IMR-90 (cell line): ENCODE measurements at regions not wholly inside any gene's neighbourhood (a gene's known extent, or its start where the extent isn't known, plus 50 kb on each side); places are given as distances from the start of the nearest gene placed in this dataset.

Experiments
- ATAC-seq: fragments of 200-7000 bp; cut with Tn5 transposase; 2 replicates; pipeline ENCODE4 v1.9.1; 2020; ENCODE audit warnings: low read depth, mild to moderate bottlenecking, moderate library complexity
- BruUV-seq: library from RNA; stranded (reverse); fragments of 400-500 nt; replicated peaks from 2 replicates; lab custom pipeline; 2021; lab: Mats Ljungman, UMichigan
- CTCF ChIA-PET: fragments of 300-600 bp; formaldehyde crosslinking; extraction: SDS; loops from one replicate; lab custom pipeline; 2021; ENCODE audit warnings: antibody characterized with exemption; lab: Yijun Ruan, JAX
- POLR2A ChIA-PET: fragments of 300-600 bp; sonication (Branson Sonifier 250); formaldehyde crosslinking; loops from one replicate; lab custom pipeline; 2022; ENCODE audit warnings: antibody characterized with exemption; ENCODE audit not compliant: unreplicated experiment; lab: Charles Lee
- DNase-seq: peaks from one replicate; pipeline ENCODE4 v3.0.0; 2013
- H2AFZ ChIP-seq: replicated peaks from 2 replicates; pipeline ENCODE3; 2013; ENCODE audit warnings: low read length, mild to moderate bottlenecking; ENCODE audit not compliant: poor library complexity
- H2AK5ac ChIP-seq: 2 replicates; pipeline ENCODE4 v1.6.1; 2013; ENCODE audit warnings: low read depth, low read length, inconsistent platforms
- H2AK9ac ChIP-seq: replicated peaks from 2 replicates; pipeline ENCODE3; 2013; ENCODE audit warnings: mild to moderate bottlenecking, low read depth, low read length, moderate library complexity; ENCODE audit not compliant: poor library complexity
- H2BK120ac ChIP-seq: 2 replicates; pipeline ENCODE4 v1.6.1; 2013; ENCODE audit warnings: low read depth, low read length, inconsistent platforms
- H2BK15ac ChIP-seq: 3 replicates; pipeline ENCODE4 v1.6.1; 2013; ENCODE audit warnings: low read depth, low read length, inconsistent platforms
- H2BK20ac ChIP-seq: 2 replicates; pipeline ENCODE4 v1.6.1; 2013; ENCODE audit warnings: low read depth, mild to moderate bottlenecking, inconsistent platforms, low read length, moderate library complexity
- H2BK5ac ChIP-seq: 2 replicates; pipeline ENCODE4 v1.6.1; 2013; ENCODE audit warnings: mild to moderate bottlenecking, low read depth, low read length, inconsistent platforms; ENCODE audit not compliant: poor library complexity, severe bottlenecking
- H3K14ac ChIP-seq: replicated peaks from 2 replicates; pipeline ENCODE4 v1.6.1; 2013; ENCODE audit warnings: low read depth, low read length, inconsistent platforms
- H3K18ac ChIP-seq: 2 replicates; pipeline ENCODE4 v1.6.1; 2013; ENCODE audit warnings: low read depth, low read length, control low read depth
- H3K23ac ChIP-seq: 2 replicates; pipeline ENCODE4 v1.6.1; 2013; ENCODE audit warnings: low read depth, low read length, inconsistent platforms
- H3K27ac ChIP-seq: 2 replicates; pipeline ENCODE4 v1.5.1; 2013; ENCODE audit warnings: mild to moderate bottlenecking, control low read depth, low read length; ENCODE audit not compliant: insufficient read depth
- H3K27me3 ChIP-seq: 2 replicates; pipeline ENCODE4 v1.6.1; 2013; ENCODE audit warnings: low read length; ENCODE audit not compliant: control insufficient read depth, insufficient read depth
- H3K36me3 ChIP-seq: 2 replicates; pipeline ENCODE4 v1.6.1; 2013; ENCODE audit warnings: low read length, mixed read lengths; ENCODE audit not compliant: control insufficient read depth, insufficient read depth
- H3K4ac ChIP-seq: 2 replicates; pipeline ENCODE4 v1.6.1; 2013; ENCODE audit warnings: low read depth, low read length, inconsistent platforms
- H3K4me1 ChIP-seq: 2 replicates; pipeline ENCODE4 v1.6.1; 2013; ENCODE audit warnings: low read length, mixed read lengths; ENCODE audit not compliant: control insufficient read depth, insufficient read depth
- H3K4me2 ChIP-seq: 2 replicates; pipeline ENCODE4 v1.6.1; 2013; ENCODE audit warnings: low read depth, mild to moderate bottlenecking, control low read depth, low read length, moderate library complexity
- H3K4me3 ChIP-seq: 2 replicates; pipeline ENCODE4 v1.5.1; 2013; ENCODE audit warnings: low read depth, mild to moderate bottlenecking, control low read depth, low read length, moderate library complexity; ENCODE audit not compliant: insufficient read depth
- H3K56ac ChIP-seq: 2 replicates; pipeline ENCODE4 v1.6.1; 2013; ENCODE audit warnings: low read length, inconsistent platforms; ENCODE audit not compliant: insufficient read depth; ENCODE audit errors: extremely low read depth
- H3K79me1 ChIP-seq, 2 experiments: 2 replicates each; pipeline ENCODE4 v1.6.1; 2013; ENCODE audit warnings: low read length in 2 of 2, inconsistent platforms in 1 of 2, low read depth in 1 of 2
- H3K9ac ChIP-seq: 2 replicates; pipeline ENCODE4 v1.6.1; 2013; ENCODE audit warnings: low read depth, low read length, control low read depth
- H3K9me1 ChIP-seq: 2 replicates; pipeline ENCODE4 v1.6.1; 2013; ENCODE audit warnings: low read length, inconsistent platforms; ENCODE audit not compliant: insufficient read depth
- H3K9me3 ChIP-seq: 2 replicates; pipeline ENCODE4 v1.6.1; 2013; ENCODE audit warnings: low read length; ENCODE audit not compliant: control insufficient read depth, insufficient read depth
- H4K20me1 ChIP-seq: 2 replicates; pipeline ENCODE4 v1.6.1; 2013; ENCODE audit warnings: low read length, inconsistent platforms; ENCODE audit not compliant: insufficient read depth
- H4K5ac ChIP-seq: 2 replicates; pipeline ENCODE4 v1.6.1; 2013; ENCODE audit warnings: mild to moderate bottlenecking, low read depth, low read length, control low read depth
- H4K8ac ChIP-seq, 2 experiments: 2 replicates each; pipeline ENCODE4 v1.6.1; 2013; ENCODE audit warnings: low read depth in 2 of 2, low read length in 2 of 2, control low read depth in 1 of 2, inconsistent platforms in 1 of 2
- H4K91ac ChIP-seq: 2 replicates; pipeline ENCODE4 v1.6.1; 2013; ENCODE audit warnings: low read depth, low read length, inconsistent platforms; ENCODE audit not compliant: insufficient read depth
- FOS ChIP-seq: fragments of 150-350 bp; IDR thresholded peaks from 2 replicates; pipeline ENCODE4 v1.6.1; 2016; ENCODE audit warnings: low read depth, low read length
- MAZ ChIP-seq: IDR thresholded peaks from 2 replicates; pipeline ENCODE4 v1.6.1; 2012; ENCODE audit warnings: low read depth, mild to moderate bottlenecking, low read length, improper control_type of control experiment, moderate library complexity, borderline replicate concordance
- NFE2L2 ChIP-seq: fragments of 150-350 bp; IDR thresholded peaks from 2 replicates; pipeline ENCODE4 v1.6.1; 2016; ENCODE audit warnings: low read depth, mild to moderate bottlenecking, low read length
- RCOR1 ChIP-seq: IDR thresholded peaks from 2 replicates; pipeline ENCODE4 v1.6.1; 2012; ENCODE audit warnings: mild to moderate bottlenecking, low read length, improper control_type of control experiment; ENCODE audit not compliant: insufficient replicate concordance
- USF2 ChIP-seq: fragments of 150-350 bp; IDR thresholded peaks from 2 replicates; pipeline ENCODE4 v1.6.1; 2017; ENCODE audit warnings: mild to moderate bottlenecking, antibody characterized with exemption, low read length, low read depth
- WGBS, 2 experiments: methylation state at CpG; one replicate each; pipeline versions ENCODE4 v1.1.5 to v1.1.7; 2013; ENCODE audit warnings: missing lambda C conversion rate in 2 of 2; ENCODE audit not compliant: insufficient read length in 1 of 2; ENCODE audit errors: extremely low coverage in 2 of 2; 5-methylcytosine and 5-hydroxymethylcytosine counted together
- dilution Hi-C: fragments of 300-500 bp; cut with HindIII; formaldehyde crosslinking; loops from one replicate; pipeline ENCODE4 v1.14.3; 2018; ENCODE audit warnings: low sequenced_read_pairs; ENCODE audit not compliant: unreplicated experiment
- in situ Hi-C: fragments of 300-500 bp; cut with MboI; formaldehyde crosslinking; loops from 3 replicates; pipeline ENCODE4 v1.14.3; 2019; ENCODE audit warnings: low sequenced_read_pairs, inconsistent platforms, mixed read lengths
- intact Hi-C: fragments of 100-400 bp; cut with micrococcal nuclease; formaldehyde crosslinking; loops from 2 replicates; pipeline ENCODE4 v1.10.0; 2022
- TF ChIP-seq, protein P1 (sequence below): fragments of 150-350 bp; IDR thresholded peaks from 2 replicates; pipeline ENCODE4 v1.6.1; 2016; ENCODE audit warnings: low read depth, mild to moderate bottlenecking, low read length, moderate library complexity, borderline replicate concordance

DNA sequence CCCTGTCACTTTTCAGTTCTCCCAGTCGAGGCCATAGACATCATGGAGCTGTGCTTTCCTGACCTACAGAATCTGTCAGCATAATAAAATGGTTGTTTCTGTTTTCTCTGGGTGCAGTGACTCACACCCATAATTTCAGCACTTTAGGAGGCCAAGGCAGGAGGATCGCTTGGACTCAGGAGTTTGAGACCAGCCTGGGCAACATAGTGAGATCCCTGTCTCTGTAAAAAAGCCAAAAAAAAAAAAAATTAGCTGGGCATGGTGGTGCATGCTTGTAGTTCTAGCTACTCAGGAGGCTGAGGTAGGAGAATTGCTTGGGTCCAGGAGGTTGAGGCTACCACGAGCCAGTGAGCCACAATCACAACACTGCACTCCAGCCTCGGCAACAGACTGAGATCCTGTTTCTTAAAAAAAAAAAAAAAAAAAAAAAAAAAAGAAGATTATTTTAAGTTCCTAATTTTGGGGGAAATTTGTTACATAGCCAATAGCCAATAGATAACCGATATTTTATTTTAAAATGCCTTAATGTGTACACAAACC is 196.2 kb downstream of the ADSS2 start:
- Histone ChIP-seq H3K56ac (no peak overlapping the region), H2BK20ac (no peak overlapping the region), H4K91ac (no peak overlapping the region), H3K4me1 (no peaks in the 10 kb centered on the region), H4K8ac (no peak overlapping the region), H2AK5ac (no peak overlapping the region), H3K4me3 (no peak overlapping the region), H3K9me1 (no peaks in the 10 kb centered on the region), H4K20me1 (no peaks in the 10 kb centered on the region), H3K4me2 (no peak overlapping the region), H3K27ac (no peak overlapping the region), H2AK9ac (no peak overlapping the region), H4K5ac (no peak overlapping the region), H2BK120ac (no peak overlapping the region), H3K27me3 (no peaks in the 10 kb centered on the region), H3K79me1 (no peaks in the 10 kb centered on the region), H3K23ac (no peak overlapping the region), H3K4ac (no peak overlapping the region), H3K18ac (no peak overlapping the region), H3K36me3 (no peaks in the 10 kb centered on the region), H2BK5ac (no peak overlapping the region), H3K9ac (no peak overlapping the region), H2AFZ (no peak overlapping the region), H2BK15ac (no peak overlapping the region), H3K9me3 (peaks cover 5% of the 10 kb centered on the region; the same call in 1 of the 2 replicates), H3K14ac (no peak overlapping the region)
- in situ Hi-C loops: loop anchor here (25.0 kb wide), 2 partner anchors 193 to 518 kb away; partner anchors contain the start of gene ZBTB18
- intact Hi-C loops: no loop called here
- POLR2A ChIA-PET: no interaction called here
- no peak for TF ChIP-seq NFE2L2
- TF ChIP-seq MAZ: no peak
- TF ChIP-seq, protein P1, sequence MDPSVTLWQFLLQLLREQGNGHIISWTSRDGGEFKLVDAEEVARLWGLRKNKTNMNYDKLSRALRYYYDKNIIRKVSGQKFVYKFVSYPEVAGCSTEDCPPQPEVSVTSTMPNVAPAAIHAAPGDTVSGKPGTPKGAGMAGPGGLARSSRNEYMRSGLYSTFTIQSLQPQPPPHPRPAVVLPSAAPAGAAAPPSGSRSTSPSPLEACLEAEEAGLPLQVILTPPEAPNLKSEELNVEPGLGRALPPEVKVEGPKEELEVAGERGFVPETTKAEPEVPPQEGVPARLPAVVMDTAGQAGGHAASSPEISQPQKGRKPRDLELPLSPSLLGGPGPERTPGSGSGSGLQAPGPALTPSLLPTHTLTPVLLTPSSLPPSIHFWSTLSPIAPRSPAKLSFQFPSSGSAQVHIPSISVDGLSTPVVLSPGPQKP: no peak
- no peak for TF ChIP-seq USF2
- no peak for TF ChIP-seq RCOR1
- TF ChIP-seq FOS: no peak
- DNase-seq (no peak), ATAC-seq (no peak)
- dilution Hi-C loops: no loop called here
- 100% methylated on average over 1 of the region's 5 CpGs; no CpG with 5 or more reads in 1 of the 2 experiments for WGBS, 2 experiments
- CTCF ChIA-PET: interaction anchor here (1.0 kb wide), 1 partner anchor 12 kb away, joined by 3 read pairs; no protein-coding TSS in a partner anchor
- no TSS peak for BruUV-seq
